ENCODE measurements at regions not wholly inside any gene's neighbourhood (a gene's known extent, or its start where the extent isn't known, plus 50 kb on each side); places are given as distances from the start of the nearest gene placed in this dataset.

DNA sequence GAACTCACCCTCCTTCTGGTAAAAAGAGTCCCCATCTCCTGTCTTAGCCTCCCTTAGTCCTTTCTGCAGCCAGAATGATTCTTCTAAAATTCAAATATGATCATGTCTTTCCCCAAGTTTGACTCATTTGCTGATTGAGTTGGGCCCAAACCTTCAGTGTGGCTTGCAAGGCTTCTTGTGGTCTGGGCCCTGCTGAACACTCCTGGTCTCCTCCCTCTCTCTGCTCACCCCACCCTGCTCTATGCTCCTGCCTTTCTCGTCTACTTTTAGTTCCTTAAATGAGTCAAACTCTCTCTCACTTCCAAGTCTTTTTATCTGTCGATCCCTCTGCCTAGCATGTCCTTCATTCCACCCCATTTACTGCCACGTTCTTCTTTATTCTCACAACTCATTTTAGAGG lies 72.6 kb downstream of the CCR1 start:
- Histone ChIP-seq H2BK15ac (replicated peaks; ENCODE audit: low read depth) (no peak overlapping the region), H3K4me2 (ENCODE audit: low read length) (no peak overlapping the region), H3K79me1 (ENCODE audit: low read length) (no peaks in the 10 kb centered on the region), H3K79me2 (ENCODE audit: control insufficient read depth, insufficient read depth, low read length) (no peaks in the 10 kb centered on the region), H4K5ac (ENCODE audit: low read length) (no peak overlapping the region), H3K18ac (ENCODE audit: low read length) (no peak overlapping the region), H3K9ac (ENCODE audit: low read length) (no peak overlapping the region), H2BK120ac (ENCODE audit: low read depth, low read length) (no peak overlapping the region), H4K8ac (ENCODE audit: low read depth, low read length) (no peak overlapping the region), H3K4me3 (ENCODE audit: low read length) (no peak overlapping the region), H3K36me3 (ENCODE audit: control insufficient read depth, insufficient read depth, low read length) (no peaks in the 10 kb centered on the region), H3K27ac (ENCODE audit: low read depth, low read length) (no peak overlapping the region), H3K56ac (ENCODE audit: low read length) (no peak overlapping the region), H2BK5ac (ENCODE audit: low read length) (no peak overlapping the region), H2AK5ac (ENCODE audit: low read length) (no peak overlapping the region), H3K27me3 (ENCODE audit: insufficient read depth, low read length, poor library complexity) (no peaks in the 10 kb centered on the region), H3K4me1 (ENCODE audit: control insufficient read depth, low read depth, low read length) (no peaks in the 10 kb centered on the region), H3K23ac (ENCODE audit: low read length) (no peak overlapping the region), H3K4ac (ENCODE audit: low read depth, low read length) (no peak overlapping the region)
- no CpG with 5 or more reads among the region's 3 CpGs for WGBS (ENCODE audit: extremely low coverage, insufficient coverage, low lambda C conversion rate)
- DNase-seq = no peak

DNA sequence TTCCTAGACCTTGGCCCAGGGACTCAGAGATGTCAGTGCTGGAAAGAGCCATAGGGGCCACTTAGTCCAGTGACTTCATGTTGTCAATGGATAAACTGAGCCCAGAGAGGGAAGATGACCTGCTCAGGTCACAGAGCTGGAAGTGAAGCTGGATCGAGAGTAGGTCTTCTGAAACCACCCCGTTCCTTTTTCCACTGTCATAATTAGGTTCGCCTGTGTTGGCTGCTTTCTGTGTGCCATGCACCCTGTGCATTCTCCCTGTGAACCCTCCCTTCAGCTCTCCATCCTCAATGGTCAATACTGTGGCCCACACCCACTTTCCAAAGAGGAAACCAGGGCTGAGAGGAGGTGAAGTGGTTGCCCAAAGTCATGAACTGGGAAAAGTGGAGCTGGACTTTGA lies 74.8 kb downstream of the CCR1 start:
- Histone ChIP-seq H3K27me3 (ENCODE audit: insufficient read depth, low read length, poor library complexity) (no peaks in the 10 kb centered on the region), H4K8ac (ENCODE audit: low read depth, low read length) (no peak overlapping the region), H2BK5ac (ENCODE audit: low read length) (no peak overlapping the region), H3K79me2 (ENCODE audit: control insufficient read depth, insufficient read depth, low read length) (no peaks in the 10 kb centered on the region), H2BK120ac (ENCODE audit: low read depth, low read length) (no peak overlapping the region), H3K9ac (ENCODE audit: low read length) (no peak overlapping the region), H3K4me2 (ENCODE audit: low read length) (no peak overlapping the region), H3K36me3 (ENCODE audit: control insufficient read depth, insufficient read depth, low read length) (no peaks in the 10 kb centered on the region), H3K4me1 (ENCODE audit: control insufficient read depth, low read depth, low read length) (no peaks in the 10 kb centered on the region), H4K5ac (ENCODE audit: low read length) (no peak overlapping the region), H2AK5ac (ENCODE audit: low read length) (no peak overlapping the region), H2BK15ac (replicated peaks; ENCODE audit: low read depth) (no peak overlapping the region), H3K23ac (ENCODE audit: low read length) (no peak overlapping the region), H3K56ac (ENCODE audit: low read length) (no peak overlapping the region), H3K4ac (ENCODE audit: low read depth, low read length) (no peak overlapping the region), H3K79me1 (ENCODE audit: low read length) (no peaks in the 10 kb centered on the region), H3K4me3 (ENCODE audit: low read length) (no peak overlapping the region), H3K18ac (ENCODE audit: low read length) (no peak overlapping the region), H3K27ac (ENCODE audit: low read depth, low read length) (no peak overlapping the region)
- no CpG with 5 or more reads among the region's 3 CpGs for WGBS (ENCODE audit: extremely low coverage, insufficient coverage, low lambda C conversion rate)
- no peak for DNase-seq

DNA sequence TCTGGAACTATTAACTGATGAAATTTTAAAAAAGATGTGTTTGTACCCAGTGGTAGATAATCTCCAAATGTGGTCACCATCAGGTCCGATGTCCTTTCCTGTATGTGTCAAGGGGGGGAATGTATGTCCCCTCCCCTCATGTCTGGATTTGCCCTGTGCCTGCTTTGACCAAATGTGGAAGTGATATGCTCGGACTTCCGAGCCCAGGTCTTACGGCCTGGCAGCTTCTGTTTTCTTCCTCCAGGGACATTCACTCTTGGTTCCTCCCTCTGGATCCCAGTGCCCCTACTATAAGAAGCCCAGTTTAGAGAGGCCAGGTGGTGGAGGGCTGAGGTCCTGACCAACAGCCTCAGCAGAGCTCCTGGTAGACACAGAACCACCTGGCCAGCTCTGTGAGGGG lies 75.5 kb downstream of the CCR1 start:
- Histone ChIP-seq H3K4me1 (ENCODE audit: control insufficient read depth, low read depth, low read length) (no peaks in the 10 kb centered on the region), H3K4me3 (ENCODE audit: low read length) (no peak overlapping the region), H3K23ac (ENCODE audit: low read length) (no peak overlapping the region), H4K8ac (ENCODE audit: low read depth, low read length) (no peak overlapping the region), H3K56ac (ENCODE audit: low read length) (no peak overlapping the region), H3K36me3 (ENCODE audit: control insufficient read depth, insufficient read depth, low read length) (no peaks in the 10 kb centered on the region), H2BK5ac (ENCODE audit: low read length) (no peak overlapping the region), H2BK120ac (ENCODE audit: low read depth, low read length) (no peak overlapping the region), H3K9ac (ENCODE audit: low read length) (no peak overlapping the region), H3K79me1 (ENCODE audit: low read length) (no peaks in the 10 kb centered on the region), H3K4ac (ENCODE audit: low read depth, low read length) (no peak overlapping the region), H4K5ac (ENCODE audit: low read length) (no peak overlapping the region), H3K79me2 (ENCODE audit: control insufficient read depth, insufficient read depth, low read length) (no peaks in the 10 kb centered on the region), H3K4me2 (ENCODE audit: low read length) (no peak overlapping the region), H3K27me3 (ENCODE audit: insufficient read depth, low read length, poor library complexity) (no peaks in the 10 kb centered on the region), H2AK5ac (ENCODE audit: low read length) (no peak overlapping the region), H2BK15ac (replicated peaks; ENCODE audit: low read depth) (no peak overlapping the region), H3K27ac (ENCODE audit: low read depth, low read length) (no peak overlapping the region), H3K18ac (ENCODE audit: low read length) (no peak overlapping the region)
- DNase-seq = no peak
- WGBS (ENCODE audit: extremely low coverage, insufficient coverage, low lambda C conversion rate) = no CpG with 5 or more reads among the region's 4 CpGs

DNA sequence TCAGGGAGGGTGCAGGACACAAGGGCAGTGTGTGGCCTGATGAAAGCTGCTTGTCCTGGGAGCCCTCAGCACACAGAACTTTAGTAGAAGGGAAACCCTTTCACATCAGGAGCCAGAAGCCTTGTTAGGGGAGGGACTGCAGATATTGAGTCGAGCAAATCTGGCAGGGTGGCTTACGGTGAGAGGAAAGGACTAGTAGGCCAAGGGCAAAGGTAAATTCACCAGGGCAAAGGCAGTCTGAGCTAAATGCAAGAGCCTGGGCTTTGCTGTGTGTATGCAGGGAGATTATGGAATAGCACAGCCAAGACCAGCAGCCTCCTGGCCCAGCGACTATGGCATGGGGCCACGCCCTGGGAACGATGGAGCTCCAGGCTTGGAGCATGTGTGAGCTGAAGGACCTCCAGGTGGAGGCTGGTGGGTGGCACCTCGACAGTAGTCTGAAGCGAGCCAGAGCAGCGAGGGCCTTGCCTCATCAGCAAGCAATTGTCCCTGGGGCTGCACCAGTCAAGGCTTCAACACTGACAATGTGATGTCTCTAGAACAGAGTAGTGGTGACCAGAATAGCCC lies 76.1 kb downstream of the CCR1 start:
- Histone ChIP-seq H3K27ac (ENCODE audit: low read depth, low read length) (no peak overlapping the region), H3K56ac (ENCODE audit: low read length) (no peak overlapping the region), H3K4me1 (ENCODE audit: control insufficient read depth, low read depth, low read length) (no peaks in the 10 kb centered on the region), H3K36me3 (ENCODE audit: control insufficient read depth, insufficient read depth, low read length) (no peaks in the 10 kb centered on the region), H3K23ac (ENCODE audit: low read length) (no peak overlapping the region), H3K18ac (ENCODE audit: low read length) (no peak overlapping the region), H2BK15ac (replicated peaks; ENCODE audit: low read depth) (no peak overlapping the region), H2BK5ac (ENCODE audit: low read length) (no peak overlapping the region), H3K79me2 (ENCODE audit: control insufficient read depth, insufficient read depth, low read length) (no peaks in the 10 kb centered on the region), H4K8ac (ENCODE audit: low read depth, low read length) (no peak overlapping the region), H3K27me3 (ENCODE audit: insufficient read depth, low read length, poor library complexity) (no peaks in the 10 kb centered on the region), H3K4me3 (ENCODE audit: low read length) (no peak overlapping the region), H2BK120ac (ENCODE audit: low read depth, low read length) (no peak overlapping the region), H4K5ac (ENCODE audit: low read length) (no peak overlapping the region), H3K4ac (ENCODE audit: low read depth, low read length) (no peak overlapping the region), H3K4me2 (ENCODE audit: low read length) (no peak overlapping the region), H2AK5ac (ENCODE audit: low read length) (no peak overlapping the region), H3K9ac (ENCODE audit: low read length) (no peak overlapping the region), H3K79me1 (ENCODE audit: low read length) (no peaks in the 10 kb centered on the region)
- no CpG with 5 or more reads among the region's 8 CpGs for WGBS (ENCODE audit: extremely low coverage, insufficient coverage, low lambda C conversion rate)
- no peak for DNase-seq

DNA sequence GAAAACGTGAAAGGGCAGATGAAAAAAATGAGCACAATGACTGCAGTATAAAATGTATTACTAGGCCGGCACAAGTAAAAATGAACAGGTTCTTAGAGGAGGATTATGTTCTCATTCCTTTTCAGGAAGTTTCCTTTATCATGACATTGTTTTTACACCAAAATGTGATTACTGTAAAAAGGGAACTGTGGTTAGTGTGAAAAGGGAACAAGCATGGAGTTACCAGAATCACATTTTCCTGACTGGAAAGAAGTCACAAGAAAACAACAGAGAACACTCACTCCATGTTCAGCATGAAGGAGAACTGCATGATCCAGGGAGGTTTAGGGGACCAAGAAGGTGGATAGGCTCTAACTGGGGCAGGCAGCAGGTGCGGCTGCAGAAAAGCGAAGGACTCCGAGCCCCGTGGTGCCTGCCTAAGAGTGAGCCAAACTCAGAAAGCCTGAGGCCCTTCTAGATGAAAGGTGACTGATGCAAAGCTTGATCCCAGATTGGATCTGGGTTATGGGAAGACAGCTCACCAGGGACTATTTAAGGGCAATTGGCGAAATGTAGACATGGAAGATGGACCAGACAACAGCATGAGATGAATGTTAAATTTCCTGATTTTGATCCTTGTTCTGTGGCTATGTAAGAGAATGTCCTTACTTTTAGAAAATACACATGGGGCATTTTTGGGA lies 77.3 kb downstream of the CCR1 start:
- H3K9ac ChIP-seq (ENCODE audit: low read length) = no peak overlapping the region
- no peak overlapping the region for H3K4me2 ChIP-seq (ENCODE audit: low read length)
- H3K4ac ChIP-seq (ENCODE audit: low read depth, low read length) = no peak overlapping the region
- H3K79me2 ChIP-seq (ENCODE audit: control insufficient read depth, insufficient read depth, low read length) = no peaks in the 10 kb centered on the region
- H2AK5ac ChIP-seq (ENCODE audit: low read length) = no peak overlapping the region
- H3K27ac ChIP-seq (ENCODE audit: low read depth, low read length) = no peak overlapping the region
- H3K4me3 ChIP-seq (ENCODE audit: low read length) = no peak overlapping the region
- no peak overlapping the region for H4K5ac ChIP-seq (ENCODE audit: low read length)
- H2BK5ac ChIP-seq (ENCODE audit: low read length) = no peak overlapping the region
- no CpG with 5 or more reads among the region's 7 CpGs for whole genome bisulfite sequencing (ENCODE audit: extremely low coverage, insufficient coverage, low lambda C conversion rate)
- H3K56ac ChIP-seq (ENCODE audit: low read length) = no peak overlapping the region
- no peak for DNase-seq
- H3K18ac ChIP-seq (ENCODE audit: low read length) = no peak overlapping the region
- no peak overlapping the region for H2BK15ac ChIP-seq (replicated peaks; ENCODE audit: low read depth)
- no peak overlapping the region for H4K8ac ChIP-seq (ENCODE audit: low read depth, low read length)
- H3K79me1 ChIP-seq (ENCODE audit: low read length) = no peaks in the 10 kb centered on the region
- H3K4me1 ChIP-seq (ENCODE audit: control insufficient read depth, low read depth, low read length) = no peaks in the 10 kb centered on the region
- H3K36me3 ChIP-seq (ENCODE audit: control insufficient read depth, insufficient read depth, low read length) = no peaks in the 10 kb centered on the region
- H2BK120ac ChIP-seq (ENCODE audit: low read depth, low read length) = no peak overlapping the region
- no peak overlapping the region for H3K23ac ChIP-seq (ENCODE audit: low read length)
- no peaks in the 10 kb centered on the region for H3K27me3 ChIP-seq (ENCODE audit: insufficient read depth, low read length, poor library complexity)
